ENCODE measurements at regions not wholly inside any gene's neighbourhood (a gene's known extent, or its start where the extent isn't known, plus 50 kb on each side); places are given as distances from the start of the nearest gene placed in this dataset.
"Not testable (repeated sequence)": the region's sequence is repeated elsewhere in the genome, so short reads cannot be mapped to it uniquely, and the experiment has no call there.

DNA sequence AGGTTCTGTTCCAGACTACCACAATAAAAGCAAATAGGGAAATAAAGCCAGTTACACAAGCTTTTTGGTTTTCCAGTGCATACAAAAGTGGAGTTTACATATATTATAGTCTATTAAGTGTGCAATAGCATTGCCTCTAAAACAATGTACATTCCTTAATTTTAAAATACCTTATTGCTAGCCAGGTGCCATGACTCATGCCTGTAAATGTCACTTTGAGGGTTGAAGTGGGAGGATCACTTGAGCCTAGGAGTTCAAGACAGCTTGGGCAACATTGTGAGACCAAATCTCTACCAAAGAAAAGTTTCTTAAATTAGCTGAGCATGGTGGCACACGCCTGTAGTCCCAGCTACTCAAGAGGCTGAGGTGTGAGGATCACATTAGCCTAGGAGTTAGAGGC, 52.9 kb upstream of the IMP4 start:
- Histone ChIP-seq H3K4me3 (no peak overlapping the region), H3K36me3 (no peaks in the 10 kb centered on the region), H3K27me3 (no peaks in the 10 kb centered on the region), H3K9me3 (no peaks in the 10 kb centered on the region), H3K4me1 (no peaks in the 10 kb centered on the region), H3K27ac (no peak overlapping the region)
- no peak for TF ChIP-seq POLR2A (IDR thresholded peaks at IDR 0.05)
- TF ChIP-seq, protein P1, sequence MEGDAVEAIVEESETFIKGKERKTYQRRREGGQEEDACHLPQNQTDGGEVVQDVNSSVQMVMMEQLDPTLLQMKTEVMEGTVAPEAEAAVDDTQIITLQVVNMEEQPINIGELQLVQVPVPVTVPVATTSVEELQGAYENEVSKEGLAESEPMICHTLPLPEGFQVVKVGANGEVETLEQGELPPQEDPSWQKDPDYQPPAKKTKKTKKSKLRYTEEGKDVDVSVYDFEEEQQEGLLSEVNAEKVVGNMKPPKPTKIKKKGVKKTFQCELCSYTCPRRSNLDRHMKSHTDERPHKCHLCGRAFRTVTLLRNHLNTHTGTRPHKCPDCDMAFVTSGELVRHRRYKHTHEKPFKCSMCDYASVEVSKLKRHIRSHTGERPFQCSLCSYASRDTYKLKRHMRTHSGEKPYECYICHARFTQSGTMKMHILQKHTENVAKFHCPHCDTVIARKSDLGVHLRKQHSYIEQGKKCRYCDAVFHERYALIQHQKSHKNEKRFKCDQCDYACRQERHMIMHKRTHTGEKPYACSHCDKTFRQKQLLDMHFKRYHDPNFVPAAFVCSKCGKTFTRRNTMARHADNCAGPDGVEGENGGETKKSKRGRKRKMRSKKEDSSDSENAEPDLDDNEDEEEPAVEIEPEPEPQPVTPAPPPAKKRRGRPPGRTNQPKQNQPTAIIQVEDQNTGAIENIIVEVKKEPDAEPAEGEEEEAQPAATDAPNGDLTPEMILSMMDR (IDR thresholded peaks at IDR 0.05): no peak
- intact Hi-C loops (cut with DNase I): no loop called here
- 40% methylated on average over 1 of the region's 1 CpG for WGBS (ENCODE audit: insufficient coverage, low coverage, low lambda C conversion rate, missing lambda C conversion rate)
- ATAC-seq: no peak
- no peak for DNase-seq

DNA sequence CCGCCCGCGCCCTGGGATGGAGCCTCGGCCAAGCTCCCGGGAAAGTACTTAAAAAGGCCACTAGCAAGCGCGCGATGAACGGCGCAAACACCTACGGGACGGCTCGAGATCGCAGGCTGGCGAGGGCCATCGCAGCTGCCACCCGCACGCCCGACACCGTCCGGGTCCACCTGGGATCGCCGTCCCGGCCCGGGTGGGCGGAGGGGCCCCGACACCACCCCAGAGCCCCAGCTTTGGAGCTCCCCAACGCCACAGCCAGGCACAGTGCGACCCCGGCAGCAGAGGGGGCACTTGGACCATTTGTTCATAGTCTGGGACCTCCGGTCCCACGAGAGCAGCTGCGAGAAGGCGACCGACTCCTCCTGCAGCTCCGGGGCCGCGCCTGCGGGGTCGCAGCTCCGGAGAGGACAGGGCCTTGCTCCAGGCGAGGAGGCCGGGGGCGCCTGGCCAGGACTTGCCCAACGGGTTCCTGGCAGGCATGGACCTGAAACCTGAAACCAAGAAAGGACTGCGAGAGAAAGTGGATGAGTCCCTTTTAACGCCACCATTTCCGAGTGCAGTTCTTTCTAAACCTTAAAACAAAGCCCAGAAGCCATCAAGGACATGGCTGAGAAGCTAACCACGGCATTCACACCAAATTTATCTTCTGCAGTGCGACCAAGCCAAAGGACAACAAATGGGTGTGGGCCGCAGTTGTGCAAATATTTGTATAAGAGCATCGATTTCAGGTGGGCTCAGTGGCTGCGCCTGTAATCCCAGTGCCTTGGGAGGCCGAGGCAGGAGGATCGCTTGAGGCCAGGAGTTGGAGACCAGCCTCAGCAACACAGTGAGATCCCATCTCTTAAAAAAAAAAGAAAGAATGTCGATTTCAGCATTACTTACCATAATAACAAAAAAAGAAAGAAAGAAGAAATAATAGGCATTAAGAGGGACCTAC, 54.0 kb upstream of the IMP4 start:
- Histone ChIP-seq H3K4me1 (no peaks in the 10 kb centered on the region), H3K9me3 (no peaks in the 10 kb centered on the region), H3K27ac (no peak overlapping the region), H3K36me3 (no peaks in the 10 kb centered on the region), H3K4me3 (no peak overlapping the region), H3K27me3 (no peaks in the 10 kb centered on the region)
- WGBS (ENCODE audit: insufficient coverage, low coverage, low lambda C conversion rate, missing lambda C conversion rate): 83% methylated on average over 13 of the region's 56 CpGs
- ATAC-seq: peak in 3 of 4 donors; percentile 35 to 59 (median 35)
- intact Hi-C loops (cut with DNase I): no loop called here
- DNase-seq: no peak
- TF ChIP-seq, protein P1 (IDR thresholded peaks at IDR 0.05): no peak
- no peak for TF ChIP-seq POLR2A (IDR thresholded peaks at IDR 0.05)

DNA sequence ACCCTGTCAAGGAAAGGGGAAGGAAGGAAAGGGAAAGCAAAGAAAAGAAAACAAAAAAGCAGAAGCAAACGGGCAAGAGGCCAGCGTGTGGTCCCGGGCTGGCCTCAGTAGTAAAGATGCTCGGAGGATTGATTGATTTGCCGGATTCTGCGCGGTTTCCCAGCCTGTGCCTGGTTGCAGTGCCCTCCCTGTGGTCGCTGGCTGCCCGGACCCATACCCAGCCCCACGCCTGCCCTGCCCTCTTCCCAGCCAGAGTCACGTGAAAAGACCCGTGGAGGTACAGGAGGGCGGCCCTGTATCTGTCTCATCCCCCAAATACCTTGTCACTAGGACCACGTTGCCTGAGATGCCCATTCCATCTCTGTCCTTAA, 55.1 kb upstream of the IMP4 start:
- 56% methylated on average over 5 of the region's 14 CpGs for WGBS (ENCODE audit: insufficient coverage, low coverage, low lambda C conversion rate, missing lambda C conversion rate)
- Histone ChIP-seq H3K27me3 (no peaks in the 10 kb centered on the region), H3K36me3 (no peaks in the 10 kb centered on the region), H3K27ac (no peak overlapping the region), H3K9me3 (no peaks in the 10 kb centered on the region), H3K4me3 (no peak overlapping the region), H3K4me1 (no peaks in the 10 kb centered on the region)
- ATAC-seq (no peak), DNase-seq (no peak)
- TF ChIP-seq, protein P1 (IDR thresholded peaks at IDR 0.05): no peak
- no peak for TF ChIP-seq POLR2A (IDR thresholded peaks at IDR 0.05)
- intact Hi-C loops (cut with DNase I): no loop called here

DNA sequence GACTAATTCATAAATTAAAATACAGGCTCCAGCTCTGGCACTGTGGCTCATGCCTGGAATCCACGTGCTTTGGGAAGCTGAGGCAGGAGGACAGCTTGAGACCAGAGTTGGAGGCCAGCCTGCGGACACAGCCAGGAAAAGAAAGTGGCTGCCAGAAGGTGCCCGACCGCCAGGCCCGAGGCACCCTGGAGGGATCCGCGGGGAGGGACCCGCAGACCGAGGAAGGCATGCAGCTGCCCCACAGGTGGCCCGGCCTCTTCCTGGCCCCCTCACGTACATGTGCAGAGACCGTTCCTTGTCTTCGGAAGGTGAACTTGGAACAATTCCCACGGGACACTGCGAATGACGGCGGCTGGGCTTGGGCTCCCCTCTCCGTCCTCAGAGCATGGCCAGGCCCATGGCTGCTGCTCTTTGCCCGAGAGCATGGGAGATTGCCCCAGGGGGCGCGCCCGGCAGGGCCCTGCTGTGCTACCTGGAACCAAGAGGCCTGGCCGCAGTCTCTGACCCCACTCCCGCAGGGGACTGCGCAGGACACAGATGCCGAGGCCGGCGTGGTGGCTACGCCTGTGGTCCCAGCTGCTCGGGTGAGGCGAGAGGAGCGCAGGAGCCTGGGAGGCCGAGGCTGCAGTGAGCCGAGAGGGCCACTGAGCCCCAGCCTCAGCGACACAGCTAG, 55.6 kb upstream of the IMP4 start:
- WGBS (ENCODE audit: insufficient coverage, low coverage, low lambda C conversion rate, missing lambda C conversion rate): no CpG with 5 or more reads among the region's 35 CpGs
- Histone ChIP-seq H3K36me3 (no peaks in the 10 kb centered on the region), H3K4me3 (no peak overlapping the region), H3K27ac (no peak overlapping the region), H3K27me3 (no peaks in the 10 kb centered on the region), H3K9me3 (no peaks in the 10 kb centered on the region), H3K4me1 (no peaks in the 10 kb centered on the region)
- intact Hi-C loops (cut with DNase I): no loop called here
- TF ChIP-seq, protein P1 (IDR thresholded peaks at IDR 0.05): no peak
- no peak for TF ChIP-seq POLR2A (IDR thresholded peaks at IDR 0.05)
- DNase-seq (no peak), ATAC-seq (no peak)

DNA sequence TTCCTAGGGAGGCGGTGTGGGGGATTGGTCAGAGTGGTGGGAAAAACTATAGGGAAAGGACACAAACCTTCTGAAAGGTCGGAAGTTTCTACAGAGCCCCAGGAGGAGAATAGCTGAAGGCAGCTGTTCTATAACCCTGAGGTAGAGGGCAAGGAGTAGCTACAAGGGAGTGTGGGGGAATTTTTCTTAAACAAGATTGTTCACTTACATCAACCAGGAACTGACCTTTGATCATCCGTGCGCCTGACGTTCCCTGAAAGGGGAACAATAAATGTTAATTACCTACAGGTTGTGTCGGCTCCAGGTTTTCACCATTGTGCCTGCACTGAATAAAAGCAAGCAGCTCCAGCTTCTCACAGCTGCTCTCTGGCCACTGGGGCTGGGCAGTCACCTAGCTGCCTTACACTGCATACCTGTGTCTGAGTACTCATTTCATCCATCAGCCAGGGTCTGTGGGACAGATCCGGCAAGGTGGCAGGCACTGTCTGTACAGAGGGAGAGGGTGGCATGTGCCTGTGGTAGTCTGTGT, 59.3 kb upstream of the IMP4 start:
- H3K27ac ChIP-seq; DNase-seq; H3K36me3 ChIP-seq; H3K4me1 ChIP-seq; H3K4me3 ChIP-seq; H3K27me3 ChIP-seq; ATAC-seq; H3K9me3 ChIP-seq; intact Hi-C loops (cut with DNase I): not testable (repeated sequence)
- no CpG with 5 or more reads among the region's 7 CpGs for WGBS (ENCODE audit: insufficient coverage, low coverage, low lambda C conversion rate, missing lambda C conversion rate)

DNA sequence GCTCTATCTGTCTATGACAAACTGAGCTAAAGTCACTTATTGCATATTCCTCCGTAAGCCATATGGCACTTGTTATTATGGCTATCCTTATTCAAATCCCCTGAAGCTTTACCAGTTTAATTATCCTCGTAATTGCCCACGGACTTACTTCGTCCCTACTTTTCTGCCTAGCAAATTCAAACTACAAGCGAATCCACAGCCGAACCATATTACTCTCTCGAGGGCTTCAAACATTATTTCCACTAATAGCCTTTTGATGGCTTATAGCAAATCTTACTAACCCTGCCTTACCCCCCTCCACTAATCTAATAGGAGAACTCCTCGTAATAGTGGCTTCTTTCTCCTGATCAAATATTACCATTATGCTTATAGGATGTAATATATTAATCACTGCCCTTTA, 63.1 kb upstream of the IMP4 start:
- H3K4me3 ChIP-seq; H3K27me3 ChIP-seq; intact Hi-C loops (cut with DNase I); DNase-seq; H3K27ac ChIP-seq; ATAC-seq; H3K4me1 ChIP-seq; H3K36me3 ChIP-seq; H3K9me3 ChIP-seq: not testable (repeated sequence)
- 59% methylated on average over 8 of the region's 8 CpGs for WGBS (ENCODE audit: insufficient coverage, low coverage, low lambda C conversion rate, missing lambda C conversion rate)

DNA sequence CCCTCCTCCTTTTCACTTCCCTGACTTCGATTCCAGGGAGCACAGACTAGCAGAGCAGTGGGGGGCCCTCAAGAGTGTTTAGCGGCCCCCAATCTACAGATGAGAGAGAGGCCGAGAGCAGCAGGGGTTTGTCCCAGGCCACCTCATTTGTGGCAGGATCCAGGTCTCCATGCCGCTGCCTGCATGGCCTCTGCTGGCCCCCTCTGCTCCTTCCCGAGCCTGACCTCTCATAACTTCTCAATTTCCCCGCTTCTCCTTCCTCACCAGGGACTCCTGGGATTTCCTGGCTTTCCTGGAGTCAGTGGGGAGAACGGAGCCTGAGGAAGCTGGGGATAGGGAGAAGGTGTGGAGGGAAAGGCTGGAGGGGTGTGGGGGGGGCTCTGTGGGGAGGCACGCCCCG, 70.1 kb upstream of the TUBA3E start:
- H3K36me3 ChIP-seq; DNase-seq; H3K4me3 ChIP-seq; H3K9me3 ChIP-seq; H3K27ac ChIP-seq; H3K27me3 ChIP-seq; H3K4me1 ChIP-seq; intact Hi-C loops (cut with DNase I): not testable (repeated sequence)
- peak in 1 of 4 donors; percentile 14 for ATAC-seq
- WGBS (ENCODE audit: insufficient coverage, low coverage, low lambda C conversion rate, missing lambda C conversion rate): 61% methylated on average over 6 of the region's 9 CpGs
